Stimulated activated CD8-positive, alpha-beta memory T cell treated with anti-CD3 and anti-CD28 coated beads, Interleukin-15, amount 100 ng/mL, for 1 hour (primary cell): ENCODE measurements at regions not wholly inside any gene's neighbourhood (a gene's known extent, or its start where the extent isn't known, plus 50 kb on each side); places are given as distances from the start of the nearest gene placed in this dataset.

Experiments used
- DNase-seq: peaks from one replicate; pipeline ENCODE4 v3.0.0-alpha.2; 2020; ENCODE audit warnings: low read depth

DNA sequence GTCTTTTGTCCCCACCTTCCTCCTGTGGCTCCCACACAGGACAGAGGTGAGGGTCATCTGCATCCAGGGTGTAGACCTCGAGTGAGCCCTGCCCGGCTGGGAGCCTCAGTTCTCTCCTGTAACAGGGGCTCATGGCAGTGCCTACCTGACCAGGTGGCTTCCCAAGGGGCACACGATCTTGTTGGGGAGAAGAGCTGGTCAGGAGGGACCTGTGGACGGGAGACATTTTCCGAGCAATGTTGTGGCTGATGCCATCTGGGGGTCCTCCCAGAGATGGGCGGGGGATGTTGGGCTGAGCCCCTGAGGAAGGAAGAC, 51.9 kb downstream of the CEBPB start:
- no peak for DNase-seq

DNA sequence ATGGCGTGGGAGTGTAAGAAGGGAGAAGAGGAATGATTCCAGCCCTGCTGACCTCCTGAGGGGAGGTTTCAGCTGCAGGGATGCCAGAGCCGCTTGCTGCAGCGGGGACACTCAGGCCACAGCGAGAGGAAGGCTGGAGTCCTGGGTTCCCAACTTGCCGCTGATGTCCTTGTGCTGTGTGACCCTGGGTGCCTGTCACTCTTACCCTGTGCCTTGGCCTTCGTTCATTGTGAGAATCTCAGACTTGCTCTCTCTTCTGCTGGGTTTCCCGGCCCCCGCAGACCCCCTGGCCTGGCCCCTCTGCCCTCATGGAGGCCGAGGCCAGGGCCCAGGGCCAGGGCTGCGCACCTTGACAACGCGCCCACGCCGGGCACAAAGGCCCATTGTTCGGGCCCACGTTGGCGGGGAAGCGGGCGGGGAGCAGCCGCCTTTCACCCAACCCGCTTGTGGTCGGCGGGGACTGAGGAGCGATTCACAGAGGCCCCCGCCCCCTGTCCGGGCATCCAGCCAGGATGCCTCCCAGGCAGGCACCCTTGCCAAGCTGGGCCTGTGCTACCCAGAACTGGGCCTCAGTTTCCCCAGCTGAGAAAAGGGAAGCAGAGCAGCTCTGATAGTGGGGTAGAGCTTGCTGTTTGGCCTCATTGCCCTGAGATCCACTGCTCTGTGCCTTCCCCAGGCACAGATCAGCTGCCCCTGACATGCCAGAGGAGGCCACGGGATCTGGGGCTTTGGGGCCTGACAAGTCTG, 52.4 kb downstream of the CEBPB start:
- DNase-seq = no peak

DNA sequence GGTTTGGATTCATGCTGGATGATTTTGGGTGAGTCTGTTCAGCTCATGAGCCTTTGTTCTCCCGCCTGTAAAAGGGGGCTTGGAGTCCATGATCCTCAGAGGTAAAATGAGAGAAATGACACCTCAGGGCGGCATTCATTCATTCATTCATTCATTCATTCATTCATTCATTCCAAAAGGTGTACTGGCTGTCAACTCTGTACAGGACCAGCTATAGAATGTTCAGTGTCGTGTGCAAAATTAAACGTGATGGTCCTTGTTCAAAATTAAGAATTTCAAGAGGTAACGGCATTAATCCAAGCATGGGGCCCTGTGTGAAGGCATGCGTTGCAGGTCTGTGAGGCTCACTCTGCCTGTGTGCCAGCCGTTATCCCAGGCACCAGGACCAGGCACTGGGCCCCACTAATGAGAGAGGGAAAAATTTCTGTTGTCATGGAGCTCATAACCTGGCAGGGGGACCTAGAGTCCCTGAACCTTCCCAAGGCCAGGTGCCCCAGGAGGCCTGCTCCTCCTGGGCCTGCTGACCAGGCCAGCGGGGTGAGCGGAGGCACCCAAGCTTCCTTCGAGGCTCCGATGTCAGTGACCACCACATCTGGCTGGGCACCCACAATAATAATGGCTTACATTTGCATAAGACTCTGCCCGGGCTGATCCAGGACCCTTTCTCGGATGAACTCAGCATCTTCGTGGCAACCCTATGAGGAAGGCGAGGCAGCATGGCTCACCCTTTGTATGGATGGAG, 53.2 kb downstream of the CEBPB start:
- no peak for DNase-seq

DNA sequence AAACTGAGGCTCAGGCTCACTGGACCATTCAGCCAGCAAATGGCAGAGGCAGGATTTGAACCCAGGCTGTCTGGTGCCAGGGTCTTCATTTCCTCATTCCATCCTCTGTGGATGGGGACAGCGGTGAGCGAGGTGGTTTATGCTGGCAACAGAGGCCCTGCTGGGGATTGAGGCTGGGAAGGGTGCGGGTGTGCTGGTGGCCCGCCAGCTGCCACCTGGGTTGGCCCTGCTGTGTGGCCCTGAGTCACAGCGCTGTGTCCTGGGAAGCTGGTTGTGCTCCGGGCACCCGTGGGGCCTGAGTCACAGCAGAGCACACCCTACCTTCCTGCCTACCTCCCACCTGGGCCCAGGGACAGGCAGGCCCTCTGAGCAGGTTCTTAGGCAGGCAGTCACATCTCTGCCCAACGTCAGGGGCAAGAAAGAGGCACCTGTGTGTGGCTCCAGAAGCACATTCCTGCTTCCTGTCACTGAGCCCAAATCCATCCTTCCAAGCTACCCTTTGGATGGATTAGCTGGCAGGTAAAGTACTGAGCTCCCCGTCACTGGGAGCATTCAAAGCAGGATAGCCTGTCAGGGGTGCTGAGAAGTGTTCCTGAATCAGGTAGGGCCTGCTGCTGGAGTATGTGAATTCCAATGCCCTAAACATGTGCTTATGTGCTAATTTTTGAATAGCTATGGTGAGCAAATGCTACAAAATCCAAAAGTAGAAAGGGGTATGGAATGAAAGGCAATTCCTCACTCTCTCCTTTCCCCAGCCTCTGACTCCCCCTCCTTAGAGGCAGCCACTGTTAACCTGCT, 53.9 kb downstream of the CEBPB start:
- DNase-seq = no peak

DNA sequence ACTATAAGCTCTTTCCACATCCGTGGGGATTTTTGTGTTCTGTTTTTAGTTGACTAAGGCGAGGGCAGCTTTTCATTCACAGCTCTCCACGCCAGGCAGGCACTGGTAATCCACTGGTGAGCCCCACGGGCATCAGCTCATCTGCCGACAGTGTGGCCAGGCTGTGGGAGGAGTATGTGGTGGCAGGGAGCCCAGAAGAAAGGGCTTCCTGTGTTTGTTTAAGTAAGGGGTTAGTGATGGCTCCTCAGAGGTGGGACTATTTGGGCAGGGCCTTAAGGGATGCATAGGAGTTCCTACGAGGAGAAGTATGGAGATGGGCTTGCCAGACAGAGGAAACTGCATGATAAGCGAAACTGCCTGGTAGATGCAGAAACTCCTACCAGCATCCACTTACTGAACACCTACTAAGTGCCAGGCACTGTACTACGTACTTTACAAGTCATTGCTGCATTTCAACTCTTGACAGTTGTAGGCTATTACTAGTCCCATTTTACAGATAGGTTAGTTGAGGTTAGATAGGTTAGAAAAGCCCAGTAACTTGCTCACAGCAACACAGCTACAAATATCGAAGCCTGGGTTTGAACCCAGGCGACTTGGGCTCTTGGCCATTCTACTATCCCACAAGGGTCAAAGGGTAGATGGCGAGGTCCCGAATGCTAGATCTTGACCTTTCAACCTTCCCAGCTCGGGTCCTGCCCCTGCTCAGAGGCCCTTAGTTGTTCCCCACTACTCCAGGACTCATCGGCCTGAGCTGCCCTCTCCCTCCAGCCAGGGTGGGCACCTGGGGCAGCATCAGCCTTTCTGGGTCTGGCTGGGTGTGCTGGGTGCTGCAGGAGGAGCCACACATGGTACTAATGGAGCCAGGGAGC, 55.1 kb downstream of the CEBPB start:
- no peak for DNase-seq

DNA sequence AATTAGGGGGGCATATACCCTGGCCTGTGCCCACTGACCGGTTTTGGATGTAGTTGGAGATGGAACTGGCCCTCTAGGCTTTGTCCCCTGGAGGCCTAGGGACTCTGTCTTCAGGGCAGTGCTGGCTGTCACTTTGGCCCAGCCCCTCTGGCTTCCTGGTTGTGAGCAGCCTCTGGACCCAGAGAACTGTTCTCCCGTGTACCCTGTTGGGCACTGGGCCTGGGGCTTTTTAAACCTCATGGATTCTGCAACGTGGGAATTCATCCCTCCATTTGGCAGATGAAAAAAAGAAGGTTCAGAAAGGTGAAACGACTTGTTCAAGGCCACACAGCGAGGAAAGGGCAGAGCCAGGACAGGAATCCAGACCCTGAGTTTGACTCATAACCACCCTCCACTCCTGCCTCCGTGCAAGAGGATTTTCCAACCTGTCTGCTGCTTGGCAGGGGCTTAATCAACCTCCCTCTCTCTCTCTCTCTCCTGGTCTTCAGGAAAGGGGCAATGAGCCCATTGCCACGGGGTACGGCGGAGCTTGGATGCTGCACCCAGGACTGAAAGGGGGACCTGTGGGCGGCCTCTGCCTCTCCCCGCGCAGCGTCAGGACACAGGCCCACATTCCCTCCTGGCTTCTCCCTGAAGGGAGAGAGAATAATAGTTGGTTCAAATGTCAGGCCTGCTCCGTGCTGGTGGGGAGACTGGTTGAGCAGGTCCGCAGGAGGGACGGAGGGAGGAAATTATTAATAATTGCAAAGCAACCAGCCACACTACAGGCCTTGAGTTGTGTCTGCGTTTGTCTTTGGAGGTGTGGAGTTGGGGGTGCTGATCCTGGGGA, 56.0 kb downstream of the CEBPB start:
- DNase-seq = no peak

DNA sequence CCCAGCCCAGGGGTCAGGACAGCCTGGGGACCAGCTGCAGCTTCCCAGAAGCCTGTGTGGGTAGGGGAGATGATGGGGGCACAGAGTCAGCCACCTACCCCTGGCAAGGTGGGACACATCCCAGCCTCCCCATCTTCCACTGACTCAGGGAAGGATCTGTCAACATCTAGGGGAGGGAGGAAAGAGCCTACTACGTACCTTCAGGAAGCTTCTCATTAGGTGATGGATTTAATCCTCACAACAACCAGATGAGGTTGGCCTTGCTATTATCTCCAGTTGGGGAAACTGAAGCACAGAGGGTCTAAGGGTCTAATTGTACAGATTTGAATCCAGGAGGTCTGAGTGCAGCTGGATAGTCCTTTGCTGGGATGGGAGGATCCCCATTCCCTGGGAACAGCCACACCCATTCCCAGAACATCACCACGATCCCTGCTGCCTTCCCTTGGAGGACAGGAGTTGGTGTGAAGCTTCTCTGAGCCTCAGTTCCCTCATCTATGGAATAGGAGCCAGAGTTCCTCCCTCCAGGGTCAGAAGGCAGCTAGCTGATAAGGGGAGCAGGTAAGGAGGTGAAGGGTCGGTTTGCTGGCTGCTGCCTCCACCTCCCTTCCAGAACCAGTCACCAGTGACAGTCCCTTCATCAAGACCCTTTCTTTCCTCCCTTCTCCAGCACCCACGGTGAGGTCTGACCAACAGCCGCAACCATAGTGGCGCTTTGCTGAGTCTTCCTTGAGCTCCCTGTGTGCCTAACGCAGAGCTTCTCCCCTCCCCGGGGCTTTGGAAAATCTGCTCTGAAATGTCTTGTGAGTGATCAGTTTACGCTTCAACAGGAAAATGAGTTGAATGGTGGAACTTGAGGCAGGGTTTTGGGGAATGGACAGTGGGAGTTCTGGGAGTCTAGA, 56.8 kb downstream of the CEBPB start:
- no peak for DNase-seq

DNA sequence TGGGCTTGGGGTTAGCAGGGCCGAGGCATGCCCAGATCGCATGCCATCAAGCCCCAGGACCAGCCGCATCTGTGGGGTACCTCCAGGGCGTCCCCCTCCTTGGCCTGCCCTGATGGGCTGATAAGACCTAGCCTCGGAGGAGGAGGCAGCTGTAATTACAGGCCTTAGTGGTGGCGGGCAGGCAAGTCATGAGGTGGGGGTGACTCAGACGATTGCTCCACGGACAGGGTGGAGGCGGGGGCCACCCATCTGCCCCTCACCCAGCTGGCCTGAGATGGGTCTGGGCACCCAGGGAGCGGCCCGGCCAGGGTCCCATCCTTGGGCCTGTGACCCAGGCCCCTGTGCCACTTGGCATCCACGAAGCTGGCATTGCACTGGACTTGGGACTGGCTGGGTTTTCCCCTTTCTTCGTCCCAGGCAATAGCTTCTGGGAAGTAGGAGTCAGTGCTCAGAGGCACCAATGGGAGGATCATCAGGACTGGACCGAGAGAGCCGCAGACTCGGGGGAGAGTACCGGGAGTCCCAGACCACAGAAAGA, 57.5 kb downstream of the CEBPB start:
- no peak for DNase-seq

DNA sequence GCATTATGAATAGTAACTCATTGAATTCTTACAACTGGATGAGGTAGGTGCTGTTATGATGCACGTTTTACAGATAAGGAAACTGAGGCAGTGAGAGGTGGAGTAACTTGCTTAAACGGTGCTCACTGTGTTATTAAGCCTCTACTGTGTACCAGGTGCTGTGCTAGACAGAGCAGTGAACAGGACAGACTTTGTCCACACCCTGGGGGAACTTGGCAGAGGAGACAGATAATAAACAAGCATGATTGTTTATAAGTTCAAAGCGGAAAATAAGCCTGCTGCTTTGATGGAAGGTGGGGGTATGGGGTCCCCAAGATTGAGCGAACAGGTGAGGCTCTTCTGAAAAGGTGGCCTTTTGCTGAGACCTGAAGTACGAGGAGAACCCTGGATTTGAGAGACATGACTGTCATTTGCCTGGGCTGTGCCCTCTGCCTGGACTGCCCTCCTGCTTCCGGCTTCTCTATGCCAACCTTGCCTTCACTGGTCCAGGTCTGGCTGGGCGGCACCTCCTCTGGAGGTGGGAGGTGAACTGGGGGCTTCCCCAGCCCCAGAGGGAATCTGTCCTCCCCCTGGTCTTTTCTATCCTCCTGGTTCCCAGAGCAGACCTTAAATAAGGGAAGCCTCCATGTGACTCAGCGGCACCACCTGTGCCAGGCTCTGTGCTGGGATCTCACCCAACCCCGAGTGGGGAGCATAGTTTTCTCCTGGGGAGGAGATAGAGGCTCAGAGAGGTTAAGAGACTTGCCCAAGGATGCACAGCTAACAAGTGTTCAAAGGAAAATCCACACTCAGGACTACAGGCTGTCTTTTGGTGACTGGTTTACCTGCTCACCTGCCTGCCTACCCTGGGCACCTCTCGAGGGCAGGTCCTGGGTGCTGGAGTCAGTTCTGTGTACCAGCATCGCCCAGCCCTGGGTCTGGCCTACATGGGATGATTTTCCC, 59.1 kb downstream of the CEBPB start:
- no peak for DNase-seq

DNA sequence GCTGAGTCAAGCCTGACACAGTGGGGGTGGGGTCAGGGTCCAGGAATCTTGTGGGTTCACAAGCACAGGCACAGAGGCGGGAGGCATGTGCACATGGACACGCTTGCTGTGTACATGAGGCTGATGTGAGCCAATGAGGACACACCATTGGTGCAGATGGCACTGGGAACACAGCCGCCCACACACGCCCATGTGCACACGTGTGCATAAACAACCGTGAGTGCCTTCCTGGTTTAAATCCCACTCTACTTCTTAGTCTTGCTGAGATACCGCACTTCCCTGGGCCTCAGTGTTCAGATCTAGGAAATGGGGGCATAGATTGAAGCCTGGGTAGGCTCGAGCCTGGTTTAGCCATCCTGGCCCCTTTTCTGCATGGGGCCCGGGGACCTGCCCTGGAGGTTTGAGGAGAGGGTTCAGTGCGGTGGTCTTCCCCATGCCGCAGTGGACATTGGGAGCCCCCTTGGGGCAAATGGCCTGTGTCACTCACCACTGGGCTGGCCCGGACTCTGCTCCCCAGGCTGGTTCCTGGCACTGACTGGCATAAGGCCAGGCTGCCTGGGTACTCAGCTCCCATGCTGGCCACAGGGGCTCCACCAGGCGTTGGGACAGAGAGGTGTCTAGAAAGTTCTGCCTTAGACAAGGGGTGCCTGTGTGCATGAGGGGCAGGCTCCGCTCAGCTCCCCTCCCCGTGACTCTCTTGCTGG, 60.2 kb downstream of the CEBPB start:
- DNase-seq = no peak

DNA sequence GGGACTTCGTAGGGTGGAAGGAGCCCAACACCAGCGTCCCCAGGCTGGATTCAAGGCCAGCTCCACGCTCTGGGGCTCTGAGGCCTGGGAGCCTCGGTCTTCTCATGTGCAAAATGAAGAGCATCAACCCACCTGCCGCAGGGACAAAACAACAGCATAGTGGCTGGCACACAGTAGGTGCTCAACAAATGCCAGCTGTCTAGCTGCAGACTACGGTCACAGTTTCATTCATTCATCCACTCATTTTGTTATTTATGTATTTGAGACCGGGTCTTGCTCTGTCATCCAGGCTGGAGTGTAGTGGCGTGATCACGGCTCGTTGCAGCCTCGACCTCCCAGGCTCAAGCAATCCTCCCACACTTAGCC, 60.7 kb downstream of the CEBPB start:
- no peak for DNase-seq

DNA sequence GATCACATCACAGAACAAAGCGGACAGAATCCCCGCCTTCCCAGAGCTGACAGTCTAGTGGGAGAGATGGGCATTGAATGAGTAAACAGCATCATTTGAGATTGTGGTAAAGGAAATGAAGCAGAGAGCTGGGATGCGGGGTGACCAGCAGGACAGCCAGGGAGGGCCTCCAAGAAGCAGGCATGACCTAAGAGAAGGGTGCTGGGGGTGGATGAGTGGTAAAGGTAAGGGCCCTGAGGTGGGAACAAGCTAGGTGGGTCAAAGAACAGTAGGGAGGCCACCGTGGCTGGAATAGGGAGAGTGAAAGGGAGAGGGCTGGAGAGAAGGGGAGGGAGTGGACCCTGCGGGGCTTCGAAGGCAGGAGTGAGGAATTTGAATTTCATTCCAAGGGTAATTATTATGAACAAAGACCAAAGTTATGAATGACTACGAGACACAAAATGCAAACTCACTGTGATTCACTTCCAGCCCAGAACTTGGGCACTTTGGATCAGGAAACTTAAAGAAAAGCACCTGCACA, 61.4 kb downstream of the CEBPB start:
- no peak for DNase-seq

DNA sequence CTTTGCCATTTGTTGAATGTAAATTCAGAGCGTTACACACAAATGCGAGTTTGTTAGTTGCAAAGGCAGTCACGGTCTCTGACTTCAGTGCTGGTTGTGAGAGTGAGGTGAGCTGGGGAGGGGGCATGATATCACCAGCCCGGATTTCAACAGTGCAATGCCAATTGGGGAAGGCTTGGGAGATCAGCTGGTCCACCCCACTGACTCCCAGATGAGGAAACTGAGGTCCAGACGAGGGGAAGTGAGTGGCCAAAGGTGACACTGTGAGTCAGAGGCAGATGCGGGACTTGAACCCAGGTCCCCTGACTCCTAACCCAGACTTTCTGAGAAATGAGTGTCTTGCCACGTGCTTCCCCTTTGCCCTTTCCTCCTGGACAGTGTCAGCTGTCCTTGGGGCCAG, 62.1 kb downstream of the CEBPB start:
- no peak for DNase-seq

DNA sequence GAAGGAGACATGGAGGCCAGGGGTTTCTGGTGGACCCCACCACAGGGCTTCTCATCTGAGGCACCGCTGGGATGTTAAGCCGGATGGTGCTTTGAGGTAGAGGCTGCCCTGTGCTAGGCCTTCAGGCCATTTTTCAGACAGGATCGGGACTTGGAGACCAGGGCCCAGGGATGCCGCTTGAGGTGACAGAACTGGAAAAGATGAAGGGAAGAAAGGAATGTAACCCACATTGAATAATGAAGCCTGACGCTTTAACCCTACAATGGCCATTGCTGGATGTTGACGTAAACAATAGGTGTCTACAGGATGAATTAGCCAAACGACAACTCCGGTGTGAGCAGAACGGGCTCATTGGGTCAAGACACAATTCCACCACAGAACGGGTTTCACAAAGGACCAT, 62.5 kb downstream of the CEBPB start:
- no peak for DNase-seq

DNA sequence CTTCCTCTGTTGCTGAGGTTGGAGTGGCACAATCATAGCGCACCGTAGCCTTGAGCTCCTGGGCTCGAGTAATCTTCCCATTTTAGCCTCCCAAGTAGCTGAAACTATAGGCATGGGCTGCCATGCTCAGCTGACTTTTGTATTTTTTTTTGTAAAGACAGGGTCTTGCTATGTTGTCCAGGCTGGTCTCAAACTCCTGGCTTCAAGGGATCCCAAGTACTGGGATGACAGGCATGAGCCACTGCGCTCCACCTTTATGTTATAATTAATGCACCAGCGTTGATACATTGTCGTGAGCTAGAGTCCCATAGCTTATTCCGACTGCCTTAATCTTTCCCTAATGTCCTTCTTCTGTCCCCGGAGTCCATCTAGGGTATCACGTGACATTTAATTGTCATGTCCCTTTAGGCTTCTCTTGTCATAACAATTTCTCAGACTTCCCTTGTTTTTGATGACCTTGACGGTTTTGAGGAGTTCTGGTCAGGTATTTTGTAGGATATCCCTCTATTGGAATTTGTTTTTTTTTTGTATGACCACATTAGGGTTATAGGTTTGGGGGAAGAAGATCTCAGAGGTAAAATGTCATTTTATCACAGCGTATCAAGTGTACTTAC, 63.9 kb downstream of the CEBPB start:
- no peak for DNase-seq

DNA sequence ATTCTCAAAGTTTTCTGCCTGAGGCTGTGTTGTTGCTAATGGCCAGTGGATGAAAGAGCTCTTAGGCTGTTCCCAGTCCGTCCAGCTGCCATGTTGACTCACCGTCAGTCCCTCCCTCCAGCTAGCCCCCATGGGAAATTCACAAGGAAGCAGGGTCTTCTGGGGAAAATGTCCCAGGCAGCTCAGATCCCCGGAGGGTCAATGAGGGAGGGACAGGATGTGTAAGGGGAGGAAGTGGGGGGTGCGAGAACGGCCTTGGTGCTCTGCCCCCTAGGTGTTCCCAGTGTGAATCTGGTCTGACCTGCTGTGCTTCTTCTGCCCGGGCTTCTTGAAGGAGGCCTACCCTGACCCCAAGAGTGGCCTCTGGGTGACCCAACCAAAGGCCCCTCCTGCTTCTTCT, 65.9 kb downstream of the CEBPB start:
- no peak for DNase-seq

DNA sequence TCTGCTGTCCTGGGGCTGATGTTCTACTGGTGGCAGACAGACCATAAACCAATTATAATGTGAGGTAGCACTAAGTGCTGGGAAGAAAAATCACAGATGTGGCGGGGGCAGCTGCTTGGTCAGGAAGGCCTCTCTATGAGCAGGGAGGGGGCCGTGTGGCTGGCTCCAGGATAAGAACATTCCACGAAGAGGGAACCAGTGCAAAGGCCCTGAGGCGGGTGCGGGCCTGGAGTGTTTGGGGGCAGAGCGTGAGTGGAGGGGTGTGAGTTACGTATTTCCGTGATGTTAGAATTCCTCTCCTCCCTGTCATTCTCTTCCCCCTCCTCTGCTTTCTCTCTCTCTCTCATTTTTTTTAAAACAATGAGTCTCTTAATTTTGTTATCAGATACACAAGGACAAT, 67.2 kb downstream of the CEBPB start:
- DNase-seq = no peak
